Body of pancreas (tissue), 4 donors: ENCODE measurements at regions not wholly inside any gene's neighbourhood (a gene's known extent, or its start where the extent isn't known, plus 50 kb on each side); places are given as distances from the start of the nearest gene placed in this dataset.
"Not testable (repeated sequence)": the region's sequence is repeated elsewhere in the genome, so short reads cannot be mapped to it uniquely, and the experiment has no call there.

Experiments
- ATAC-seq: fragments of 150-250 bp; one replicate; pipeline ENCODE4 v1.9.1; 2016
- DNase-seq, 4 donors: peaks; one replicate each; pipeline ENCODE4 v3.0.0-alpha.2; 2019
- H3K27ac ChIP-seq, 4 donors: fragments of 200-600 bp; sonication (generic); 1 replicate in 3 of 4; 2 replicates in 1 of 4; pipeline versions ENCODE4 v1.5.1 to v1.6.1; 2016 to 2019; ENCODE audit warnings: mild to moderate bottlenecking in 1 of 4, mixed read lengths in 1 of 4, moderate library complexity in 1 of 4
- H3K27me3 ChIP-seq, 2 donors: fragments of 200-600 bp; sonication (generic); one replicate each; pipeline ENCODE4 v1.6.0; 2016; ENCODE audit warnings: mild to moderate bottlenecking in 1 of 2
- H3K36me3 ChIP-seq, 2 donors: fragments of 200-600 bp; sonication (generic); replicated peaks in 1 of 2; 2 replicates each; pipeline ENCODE4 v1.5.1; 2016; ENCODE audit warnings: low read depth in 2 of 2; ENCODE audit not compliant: insufficient read depth in 1 of 2
- H3K4me1 ChIP-seq: fragments of 200-600 bp; sonication (generic); one replicate; pipeline ENCODE4 v1.6.0; 2016
- H3K4me3 ChIP-seq, 2 donors: fragments of 200-600 bp; sonication (generic); 1 replicate in 1 of 2; 2 replicates in 1 of 2; pipeline ENCODE4 v1.5.1; 2016 to 2019
- H3K9me3 ChIP-seq, 3 donors: fragments of 200-600 bp; sonication (generic); 1 replicate in 2 of 3; 2 replicates in 1 of 3; pipeline ENCODE4 v1.5.1; 2016
- CTCF ChIP-seq, 7 experiments: fragments of 450-650 bp in 4 of 7; fragments of 200-600 bp in 3 of 7; sonication (generic) in 3 of 7; IDR thresholded peaks; one replicate each; pipeline ENCODE4 v1.5.1; 2016 to 2019; ENCODE audit warnings: antibody characterized with exemption in 7 of 7
- POLR2A ChIP-seq, 3 donors: fragments of 450-650 bp; IDR thresholded peaks; one replicate each; pipeline ENCODE4 v1.6.1; 2016; ENCODE audit warnings: antibody characterized with exemption in 3 of 3, mild to moderate bottlenecking in 2 of 3
- WGBS, 2 donors: methylation state at CpG; one replicate each; pipeline ENCODE4 v1.1.5; 2017; 5-methylcytosine and 5-hydroxymethylcytosine counted together
- intact Hi-C: fragments of 100-400 bp; cut with DNase I; formaldehyde crosslinking; loops from one replicate; pipeline ENCODE4 v1.15.1; 2023

- no peak overlapping the region for H3K4me3 ChIP-seq
- intact Hi-C loops = no loop called here
- H3K36me3 ChIP-seq = no peaks in the 10 kb centered on the region
- H3K27me3 ChIP-seq = no peaks in the 10 kb centered on the region
- TF ChIP-seq POLR2A (IDR thresholded peaks at IDR 0.05) (no peak), CTCF (IDR thresholded peaks at IDR 0.05) (no peak)
- no peak overlapping the region for H3K27ac ChIP-seq
- DNase-seq (no peak), ATAC-seq (no peak)
- H3K9me3 ChIP-seq = no peaks in the 10 kb centered on the region
- no peaks in the 10 kb centered on the region for H3K4me1 ChIP-seq
Measured at GRCh38 chr5:107002115-107002514, 668.6 kb downstream of the EFNA5 start.

GRCh38 chr5:106999506-106999905, 671.2 kb downstream of the EFNA5 start:
- H3K4me3 ChIP-seq, ATAC-seq, H3K27me3 ChIP-seq, DNase-seq, H3K4me1 ChIP-seq, intact Hi-C loops, H3K27ac ChIP-seq, H3K36me3 ChIP-seq, H3K9me3 ChIP-seq: not testable (repeated sequence)
- WGBS, 2 donors = 69 to 84% methylated on average over 1 to 6 of the region's 6 CpGs

GRCh38 chr5:106986006-106986405, 684.7 kb downstream of the EFNA5 start:
- Histone ChIP-seq H3K36me3 (no peaks in the 10 kb centered on the region), H3K4me1 (no peaks in the 10 kb centered on the region), H3K27me3 (no peaks in the 10 kb centered on the region), H3K27ac (no peak overlapping the region), H3K4me3 (no peak overlapping the region), H3K9me3 (no peaks in the 10 kb centered on the region)
- no peak for TF ChIP-seq POLR2A (IDR thresholded peaks at IDR 0.05)
- no peak for TF ChIP-seq CTCF (IDR thresholded peaks at IDR 0.05)
- WGBS, 2 donors = 38 to 62% methylated on average over 2 of the region's 2 CpGs
- ATAC-seq (no peak), DNase-seq (no peak)
- intact Hi-C loops = no loop called here

- intact Hi-C loops = no loop called here
- DNase-seq = no peak
- Histone ChIP-seq H3K27me3 (no peaks in the 10 kb centered on the region), H3K9me3 (no peaks in the 10 kb centered on the region), H3K27ac (no peak overlapping the region), H3K4me1 (no peaks in the 10 kb centered on the region), H3K36me3 (no peaks in the 10 kb centered on the region), H3K4me3 (no peak overlapping the region)
- 39 to 40% methylated on average over 6 of the region's 6 CpGs for WGBS, 2 donors
- ATAC-seq = no peak
- no peak for TF ChIP-seq CTCF (IDR thresholded peaks at IDR 0.05)
- no peak for TF ChIP-seq POLR2A (IDR thresholded peaks at IDR 0.05)
Measured at GRCh38 chr5:106985174-106985573, 685.6 kb downstream of the EFNA5 start.

- ATAC-seq, H3K9me3 ChIP-seq, intact Hi-C loops, H3K27me3 ChIP-seq, H3K36me3 ChIP-seq, H3K27ac ChIP-seq, DNase-seq, H3K4me3 ChIP-seq, H3K4me1 ChIP-seq: not testable (repeated sequence)
- WGBS, 2 donors = 81 to 89% methylated on average over 11 of the region's 11 CpGs
Measured at GRCh38 chr5:106979178-106979577, 691.6 kb downstream of the EFNA5 start.

- H3K27me3 ChIP-seq, ATAC-seq, intact Hi-C loops, DNase-seq, H3K9me3 ChIP-seq, H3K27ac ChIP-seq, H3K36me3 ChIP-seq, H3K4me1 ChIP-seq, H3K4me3 ChIP-seq: not testable (repeated sequence)
- 83 to 86% methylated on average over 13 of the region's 13 CpGs for whole genome bisulfite sequencing, 2 donors
Measured at GRCh38 chr5:106978582-106979165, 692.1 kb downstream of the EFNA5 start.
